ENCODE measurements at regions not wholly inside any gene's neighbourhood (a gene's known extent, or its start where the extent isn't known, plus 50 kb on each side); places are given as distances from the start of the nearest gene placed in this dataset.

DNA sequence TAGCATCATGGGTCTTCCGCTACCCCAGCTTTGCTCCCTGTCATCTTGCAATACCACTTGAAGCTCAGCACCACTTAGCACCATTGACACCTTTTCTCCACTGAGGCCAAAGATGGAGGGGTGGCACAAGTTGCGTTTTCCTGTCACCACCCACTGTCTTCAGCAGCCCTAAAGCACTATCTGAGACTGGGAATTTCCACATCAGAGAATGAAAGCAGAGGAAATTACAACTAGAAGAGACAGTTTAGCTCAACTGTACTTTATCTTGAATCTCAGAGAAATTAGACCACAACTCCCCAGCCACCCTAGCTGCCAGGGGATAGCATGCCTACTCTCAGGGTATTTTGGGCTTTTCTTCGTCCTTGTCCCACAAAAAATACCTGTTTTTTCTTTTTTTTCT lies 111.0 kb downstream of the DDIT4L start:
- TF ChIP-seq, protein P1, sequence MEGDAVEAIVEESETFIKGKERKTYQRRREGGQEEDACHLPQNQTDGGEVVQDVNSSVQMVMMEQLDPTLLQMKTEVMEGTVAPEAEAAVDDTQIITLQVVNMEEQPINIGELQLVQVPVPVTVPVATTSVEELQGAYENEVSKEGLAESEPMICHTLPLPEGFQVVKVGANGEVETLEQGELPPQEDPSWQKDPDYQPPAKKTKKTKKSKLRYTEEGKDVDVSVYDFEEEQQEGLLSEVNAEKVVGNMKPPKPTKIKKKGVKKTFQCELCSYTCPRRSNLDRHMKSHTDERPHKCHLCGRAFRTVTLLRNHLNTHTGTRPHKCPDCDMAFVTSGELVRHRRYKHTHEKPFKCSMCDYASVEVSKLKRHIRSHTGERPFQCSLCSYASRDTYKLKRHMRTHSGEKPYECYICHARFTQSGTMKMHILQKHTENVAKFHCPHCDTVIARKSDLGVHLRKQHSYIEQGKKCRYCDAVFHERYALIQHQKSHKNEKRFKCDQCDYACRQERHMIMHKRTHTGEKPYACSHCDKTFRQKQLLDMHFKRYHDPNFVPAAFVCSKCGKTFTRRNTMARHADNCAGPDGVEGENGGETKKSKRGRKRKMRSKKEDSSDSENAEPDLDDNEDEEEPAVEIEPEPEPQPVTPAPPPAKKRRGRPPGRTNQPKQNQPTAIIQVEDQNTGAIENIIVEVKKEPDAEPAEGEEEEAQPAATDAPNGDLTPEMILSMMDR (conservative IDR thresholded peaks at IDR 0.05; ENCODE audit: low read depth, low read length), result no peak
- no peak for TF ChIP-seq EZH2 (IDR thresholded peaks at IDR 0.05; ENCODE audit: borderline replicate concordance, low read depth, low read length, poor library complexity, severe bottlenecking)

All from A673 (cell line).